ENCODE measurements at regions not wholly inside any gene's neighbourhood (a gene's known extent, or its start where the extent isn't known, plus 50 kb on each side); places are given as distances from the start of the nearest gene placed in this dataset.
A peak's percentile ranks its signal among the peaks of the same experiment; 100 is the strongest.
"Not testable (repeated sequence)": the region's sequence is repeated elsewhere in the genome, so short reads cannot be mapped to it uniquely, and the experiment has no call there.

DNA sequence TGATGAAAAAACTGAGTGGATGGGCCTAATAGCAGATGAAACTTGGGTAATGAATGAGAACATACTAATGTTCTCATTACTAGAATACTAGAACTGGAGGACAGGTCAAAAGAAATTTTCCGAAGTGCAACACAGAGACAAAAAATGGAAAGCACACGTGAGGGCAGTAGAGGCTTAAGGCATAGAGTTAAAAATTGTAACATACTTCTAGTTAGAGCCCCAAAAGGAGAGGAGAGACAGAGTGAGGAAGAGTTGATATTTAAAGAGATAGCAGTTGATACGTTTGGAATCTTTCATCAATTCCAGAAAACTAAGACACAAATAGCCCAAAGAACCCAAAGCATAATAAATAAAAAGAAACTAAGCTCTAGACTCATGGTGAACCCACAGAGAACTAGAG, 327.9 kb downstream of the SQOR start:
- no peak for DNase-seq

DNA sequence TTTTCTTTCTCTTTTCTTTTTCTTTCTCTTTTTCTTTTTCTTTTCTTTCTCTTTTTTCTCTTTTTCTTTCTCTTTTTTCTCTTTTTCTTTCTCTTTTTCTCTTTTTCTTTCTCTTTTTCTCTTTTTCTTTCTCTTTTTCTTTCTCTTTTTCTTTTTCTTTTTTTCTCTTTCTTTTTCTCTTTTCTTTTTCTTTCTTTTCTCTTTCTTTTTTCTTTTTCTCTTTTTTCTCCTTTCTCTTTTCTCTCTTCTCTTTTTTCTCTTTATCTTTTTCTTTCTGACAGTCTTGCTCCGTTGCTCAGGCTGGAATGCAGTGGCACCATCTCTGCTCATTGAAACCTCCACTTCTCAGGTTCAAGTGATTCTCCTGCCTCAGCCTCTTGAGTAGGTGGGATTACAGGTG, 335.7 kb downstream of the SQOR start:
- DNase-seq = no peak

DNA sequence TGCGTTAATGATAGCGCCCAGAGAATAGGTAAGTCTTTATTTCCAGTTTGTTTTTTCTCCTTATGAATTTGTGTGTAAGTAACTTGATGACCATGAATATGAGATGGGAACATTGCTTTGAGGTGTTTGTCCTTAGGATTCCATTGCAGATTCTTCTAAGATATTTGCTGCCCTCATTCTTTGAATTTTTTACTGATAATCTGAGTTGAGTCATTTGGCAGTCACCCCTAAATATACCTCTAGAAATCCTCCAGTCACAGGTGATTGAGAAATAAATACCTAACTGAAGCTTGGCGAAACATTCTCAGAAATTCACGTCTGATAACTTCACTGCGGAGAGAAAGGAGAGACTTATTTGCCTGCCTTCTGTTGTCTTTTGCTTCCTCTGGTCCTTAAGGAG, 345.5 kb downstream of the SQOR start:
- no peak for DNase-seq

DNA sequence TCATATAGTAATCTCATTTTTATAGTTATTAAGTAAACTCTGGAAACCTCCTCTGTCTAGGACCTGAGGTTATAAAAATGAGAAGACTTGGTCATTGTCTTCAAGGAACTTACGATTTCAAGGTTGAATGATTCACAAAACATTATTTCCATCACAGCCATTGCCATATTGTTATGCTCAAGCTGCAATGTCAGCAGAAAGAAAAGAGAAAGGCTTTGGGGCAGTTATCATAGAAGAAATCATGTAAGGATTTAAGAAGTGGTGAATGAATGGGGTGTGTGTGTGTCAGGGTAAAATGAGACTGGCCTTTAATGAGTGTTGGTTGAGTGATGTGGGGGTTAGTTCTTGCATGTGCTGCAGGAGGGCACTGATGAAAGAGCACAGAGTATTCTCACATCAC, 346.8 kb downstream of the SQOR start:
- DNase-seq = no peak

DNA sequence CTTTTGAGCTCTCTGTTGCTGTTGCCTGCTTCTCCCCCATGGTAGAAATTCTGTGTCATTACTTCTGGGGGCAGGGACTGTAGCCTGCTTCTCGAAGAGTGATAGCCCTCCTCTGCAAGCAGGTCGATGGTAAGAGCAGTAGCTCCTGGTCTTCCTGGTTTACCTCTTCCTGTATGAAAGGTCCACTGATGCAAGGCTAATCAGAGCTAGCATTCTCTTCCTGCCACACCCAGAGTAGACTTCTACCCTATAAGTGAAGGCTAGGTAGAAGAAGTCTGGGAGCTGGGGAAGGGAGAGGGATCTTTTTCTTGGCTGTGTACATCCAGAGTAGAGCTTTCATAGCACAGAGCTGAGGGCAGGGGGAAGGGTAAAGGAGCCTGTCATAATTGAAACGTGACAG, 357.0 kb downstream of the SQOR start:
- DNase-seq = no peak

DNA sequence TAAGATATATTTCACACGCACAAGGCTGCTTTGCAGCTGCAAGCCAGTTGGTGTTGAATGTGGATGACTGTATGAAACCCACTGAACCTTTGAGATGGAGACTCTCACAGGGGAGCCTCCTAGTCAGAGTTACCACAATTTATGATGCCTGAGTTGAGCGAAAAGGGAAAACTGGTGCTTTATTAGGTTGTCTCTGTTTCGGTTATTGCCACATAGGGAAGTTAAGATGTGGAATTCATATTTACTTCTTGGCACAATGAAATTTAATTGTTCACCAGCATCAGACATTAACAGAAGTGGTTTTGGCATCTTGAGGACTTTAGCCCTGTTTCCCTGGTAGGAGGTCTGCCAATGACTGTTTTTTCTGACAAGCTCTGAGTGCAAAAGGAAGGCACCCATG, 358.2 kb downstream of the SQOR start:
- no peak for DNase-seq

DNA sequence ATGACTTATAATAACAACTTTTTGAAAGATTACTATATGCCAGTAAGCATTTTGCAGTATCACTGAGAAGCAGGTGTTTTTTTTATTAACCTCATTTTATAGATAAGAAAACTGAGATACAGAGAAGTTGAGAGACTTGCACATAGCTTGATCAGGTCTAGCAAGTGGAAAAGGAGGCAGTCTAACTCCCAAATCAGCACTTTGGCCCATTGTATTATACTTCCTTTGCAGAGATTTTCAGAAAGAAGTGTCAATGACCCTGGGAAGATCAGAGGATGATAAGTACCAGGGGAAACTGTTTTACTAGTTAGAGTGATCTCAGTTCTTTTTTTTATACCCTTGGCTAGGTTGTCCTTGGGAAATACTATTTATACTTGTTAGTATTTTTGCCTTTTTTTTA, 358.7 kb downstream of the SQOR start:
- DNase-seq = no peak

DNA sequence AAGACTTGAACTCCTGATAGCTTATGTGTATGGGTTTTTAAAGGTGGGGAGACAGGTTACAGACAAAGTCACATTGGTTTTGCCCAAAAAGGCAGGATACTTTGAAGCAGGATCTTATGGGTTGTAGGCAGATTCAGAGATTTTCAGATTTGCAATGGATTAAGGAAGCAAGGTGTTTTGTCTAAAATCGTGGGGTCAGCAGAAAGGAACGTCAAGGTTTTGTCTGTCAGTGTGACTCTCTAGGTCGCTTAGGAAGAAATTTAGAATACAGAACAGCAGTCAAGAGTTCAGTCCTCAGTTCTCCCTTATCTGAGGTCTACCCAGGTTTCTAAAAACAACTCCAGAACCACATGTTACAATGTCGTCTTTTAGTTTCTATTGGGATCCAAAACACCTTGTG, 361.0 kb downstream of the SQOR start:
- no peak for DNase-seq

DNA sequence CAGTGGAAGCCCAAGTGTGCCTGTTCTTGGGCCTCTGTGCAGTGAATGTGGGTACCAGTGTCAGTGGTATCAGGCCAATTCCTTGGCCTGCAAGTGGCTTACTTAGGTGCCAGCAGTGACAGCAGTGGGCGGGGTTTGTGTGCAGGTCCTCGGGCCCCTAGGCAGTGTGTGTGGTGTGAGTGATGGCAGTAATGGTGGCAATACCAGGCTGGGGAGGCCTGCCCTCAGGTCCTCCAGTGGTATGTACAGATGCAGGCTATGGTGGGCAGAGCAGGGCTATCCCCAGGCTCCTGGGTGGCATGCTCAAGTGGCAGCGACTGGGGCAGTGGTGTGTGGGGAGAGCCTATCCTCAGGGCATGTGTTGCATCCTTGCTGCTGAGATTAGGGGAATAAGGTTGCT, 379.7 kb downstream of the SQOR start:
- no peak for DNase-seq

DNA sequence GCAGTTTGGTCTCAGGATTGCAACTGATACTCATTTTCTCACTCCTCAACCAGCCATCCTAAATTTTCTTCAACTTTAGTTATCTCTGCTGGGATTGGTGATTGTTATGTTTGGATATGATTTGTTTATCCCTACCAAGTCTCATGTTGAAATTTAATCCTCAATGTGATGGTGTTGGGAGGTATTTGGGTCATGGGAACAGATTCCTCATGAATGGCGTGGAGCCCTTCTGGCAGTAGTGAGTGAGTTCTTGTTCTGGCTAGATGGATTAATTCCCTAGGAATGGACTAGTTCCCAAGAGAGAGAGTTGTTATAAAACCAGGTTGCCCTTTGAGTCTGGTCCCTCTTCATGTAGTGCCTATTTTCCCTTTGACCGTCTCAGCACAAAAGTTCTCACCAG, 399.9 kb downstream of the SQOR start:
- DNase-seq = no peak

DNA sequence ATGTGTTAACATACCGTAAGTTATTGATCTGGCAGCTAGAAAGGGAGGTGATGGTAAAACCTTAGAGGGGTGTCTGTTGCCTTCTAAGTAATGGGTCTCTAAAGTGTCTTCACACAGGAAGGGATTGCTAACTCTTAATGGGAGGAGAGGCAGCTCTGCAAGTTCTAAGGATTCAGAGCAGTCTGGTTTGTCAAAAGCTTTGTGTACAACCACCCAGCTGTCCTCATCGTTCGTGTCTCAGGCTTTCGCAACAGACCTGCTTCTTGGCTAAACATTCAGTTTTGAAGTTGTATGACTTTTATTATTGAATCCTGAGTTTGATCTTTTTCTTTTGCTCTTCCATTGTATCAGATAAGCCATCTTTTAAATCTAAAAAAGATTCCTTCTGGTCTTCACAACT, 404.9 kb downstream of the SQOR start:
- DNase-seq = no peak

DNA sequence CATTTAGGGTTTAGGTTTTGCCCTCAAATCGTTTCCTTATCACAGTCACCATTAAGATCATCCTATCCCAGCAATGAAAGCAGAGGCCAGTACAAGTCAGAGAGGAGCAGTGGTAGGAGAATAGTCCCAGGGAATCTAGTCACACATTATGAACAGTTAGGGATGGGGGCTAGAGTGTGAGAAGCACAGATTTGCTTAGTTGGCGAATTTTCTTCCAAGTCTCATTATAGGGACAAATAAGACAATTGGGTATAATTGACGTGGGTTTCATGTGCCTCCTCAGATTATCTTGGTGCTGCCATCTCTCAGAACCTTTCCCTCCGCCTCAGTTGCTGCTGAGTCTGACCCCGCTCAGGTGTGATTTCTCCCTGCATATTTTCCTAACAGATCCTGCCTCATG, 407.1 kb downstream of the SQOR start:
- DNase-seq = no peak

DNA sequence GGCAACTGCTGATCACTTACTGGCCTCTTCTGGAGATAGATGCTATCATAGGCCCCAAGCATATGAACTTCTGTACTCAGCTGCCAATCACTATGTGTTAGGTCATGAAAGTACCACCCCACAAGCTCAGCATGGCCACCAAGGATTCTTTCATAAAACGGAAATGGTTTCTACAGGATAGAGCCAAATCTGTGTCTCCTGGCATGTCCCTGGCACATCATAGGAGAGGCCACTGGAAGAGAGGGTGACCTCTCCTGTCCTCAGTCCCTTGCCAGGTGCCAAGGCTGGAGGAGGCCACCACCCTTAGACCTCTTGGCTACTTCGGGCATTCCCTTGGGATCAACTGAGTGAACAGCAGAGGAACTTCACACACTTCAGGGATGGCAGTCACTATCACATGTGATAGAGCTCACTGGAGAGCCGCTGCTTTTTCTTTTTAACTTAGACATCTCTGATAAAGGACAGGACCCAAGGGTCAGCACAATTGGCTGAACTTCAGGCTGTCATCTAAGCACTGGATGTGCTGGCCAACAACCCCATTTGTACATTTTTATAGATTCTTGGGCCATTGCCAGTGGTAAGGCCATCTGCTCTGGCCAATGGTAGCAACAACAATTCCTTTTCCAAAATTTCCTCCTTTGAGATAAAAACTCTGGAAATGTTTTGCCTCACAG, 425.2 kb downstream of the SQOR start:
- no peak for DNase-seq

DNA sequence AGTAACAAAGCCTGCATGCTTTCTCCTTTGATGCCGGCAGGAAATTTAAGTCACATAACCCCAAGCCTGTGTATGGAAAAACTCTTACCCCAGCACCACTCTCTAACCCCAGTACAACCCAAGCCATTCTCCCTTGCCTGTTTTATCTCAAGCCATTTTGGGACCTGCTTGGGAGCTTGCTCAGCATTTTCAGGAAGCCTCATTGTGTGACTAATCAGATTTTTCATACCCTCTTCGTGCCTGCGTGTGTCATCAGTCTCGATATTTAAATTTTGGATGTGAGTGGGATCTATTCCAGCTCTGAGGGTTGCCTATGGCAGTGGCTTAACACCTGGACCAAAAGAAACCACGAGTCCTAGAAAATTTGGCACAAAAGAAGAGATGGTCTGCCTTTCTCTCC, 426.2 kb downstream of the SQOR start:
- DNase-seq = no peak

DNA sequence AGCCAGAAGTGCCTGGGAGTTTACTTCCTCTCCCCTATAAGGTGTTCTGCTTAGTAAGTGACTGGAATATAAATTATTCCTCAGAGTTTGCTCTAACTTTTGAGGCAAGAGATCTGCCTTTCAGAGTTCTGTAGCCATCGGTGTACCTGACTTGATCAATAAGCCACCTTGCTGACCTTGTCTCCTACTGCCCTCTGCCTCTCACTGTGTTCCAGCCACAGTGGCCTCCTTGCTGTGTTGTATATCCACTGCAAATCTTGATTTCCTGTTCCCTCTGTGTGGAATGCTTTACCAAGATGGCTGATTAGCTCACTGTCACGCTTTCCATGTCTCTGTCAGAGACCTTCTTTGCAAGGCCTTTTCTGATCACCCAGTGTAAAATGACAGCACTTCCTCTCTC, 442.4 kb downstream of the SQOR start:
- no peak for DNase-seq

DNA sequence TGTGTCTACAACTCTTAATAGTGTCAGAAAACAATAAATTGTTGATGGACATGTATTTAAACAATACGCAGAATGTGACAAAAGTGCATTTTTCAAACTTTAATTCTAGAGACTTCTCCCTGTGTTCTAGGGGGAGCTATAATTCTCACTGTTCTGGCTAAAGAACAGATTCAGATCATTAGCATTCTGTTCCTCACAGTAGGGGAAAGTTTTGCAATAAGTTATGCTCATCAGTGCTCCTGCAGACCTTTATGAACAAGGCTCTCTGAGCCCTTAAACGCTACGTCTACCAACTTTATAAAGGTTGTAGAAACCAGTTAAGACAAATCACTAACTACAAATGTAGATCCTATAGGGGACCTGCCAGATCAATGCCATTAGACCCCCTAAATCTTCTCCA, 444.2 kb downstream of the SQOR start:
- no peak for DNase-seq

DNA sequence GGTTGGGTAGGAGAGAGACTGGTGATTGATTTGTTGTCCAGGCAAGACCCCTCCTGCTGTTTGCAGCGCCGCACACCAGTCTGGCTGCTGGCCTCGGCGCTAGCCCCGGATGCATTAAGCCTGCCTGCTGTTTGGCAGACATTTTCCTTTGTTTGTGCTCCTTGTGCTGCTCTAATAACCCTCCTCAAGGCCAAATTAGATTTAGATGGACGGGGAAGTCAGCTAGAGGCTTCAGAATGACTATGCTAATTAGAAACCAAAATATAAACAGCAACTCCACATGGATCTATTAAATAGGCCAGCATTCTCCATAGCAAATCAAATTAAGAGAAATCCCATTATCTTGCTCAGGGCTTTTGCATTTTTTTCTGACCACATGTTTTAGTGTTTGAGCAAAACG, 445.2 kb downstream of the SQOR start:
- peak in 1 of 2 experiments; percentile 22 for DNase-seq

DNA sequence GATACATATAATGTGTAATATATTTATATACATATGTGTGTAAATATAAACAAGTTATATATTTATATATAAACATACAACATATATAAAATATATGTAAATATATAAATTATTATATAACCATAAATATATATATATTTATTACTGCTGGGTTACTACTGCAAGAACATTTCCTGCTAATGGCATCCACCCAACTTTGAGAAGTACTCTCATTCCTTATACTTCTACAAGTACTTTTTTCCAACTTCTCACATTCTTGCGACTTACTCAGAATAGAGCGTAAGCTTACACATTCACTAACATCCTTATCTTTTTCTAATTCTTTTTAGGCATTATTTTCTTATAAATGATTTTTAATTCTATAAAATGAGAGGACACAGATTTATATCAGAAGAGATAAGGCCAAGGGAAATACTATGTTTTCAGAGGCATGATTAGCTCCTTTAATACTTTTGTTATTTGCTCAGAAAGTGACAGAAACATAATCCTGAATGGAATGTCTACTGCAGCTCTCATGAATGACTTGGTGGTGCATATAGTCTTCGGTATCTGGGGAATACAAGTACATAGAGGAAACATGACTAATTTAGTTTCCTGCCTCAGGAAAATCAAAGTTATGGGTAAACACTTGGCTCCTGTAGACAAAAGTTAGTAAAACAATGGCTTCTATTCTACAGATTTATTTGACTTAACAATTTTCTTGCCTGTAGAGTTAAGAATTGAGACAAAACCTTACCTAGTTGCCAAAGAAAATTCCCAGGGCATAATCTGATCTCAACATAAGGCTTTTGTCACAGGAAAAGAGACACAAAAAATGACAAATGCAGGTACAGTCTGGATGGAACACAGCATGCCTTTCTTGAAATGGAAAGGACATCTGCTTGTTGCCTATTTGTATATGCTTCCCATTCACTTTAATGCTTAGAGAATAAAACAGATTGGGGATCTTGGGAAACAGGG, 453.9 kb downstream of the SQOR start:
- DNase-seq = no peak

DNA sequence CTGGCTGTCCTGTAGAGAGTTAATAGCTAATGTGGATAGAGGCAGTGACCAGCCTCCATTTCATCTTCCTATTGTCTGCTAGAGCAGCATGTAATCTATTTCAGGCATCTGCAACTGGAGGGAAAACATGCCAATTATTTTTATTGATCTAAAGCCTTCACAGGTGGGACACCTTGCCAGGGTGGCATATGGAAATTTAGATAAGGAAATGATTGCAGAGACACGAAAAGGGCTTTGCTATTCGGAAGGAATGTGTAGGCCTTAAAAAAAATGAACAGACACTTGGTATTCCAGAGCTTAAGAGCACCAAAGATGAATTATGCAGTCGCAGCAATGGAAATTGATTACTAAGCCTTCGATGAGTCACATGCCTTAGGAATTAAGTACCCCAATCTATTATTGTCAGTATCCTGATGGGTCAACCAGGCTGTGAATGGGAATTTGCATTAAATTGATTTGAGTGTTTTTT, 454.7 kb downstream of the SQOR start:
- DNase-seq = no peak

DNA sequence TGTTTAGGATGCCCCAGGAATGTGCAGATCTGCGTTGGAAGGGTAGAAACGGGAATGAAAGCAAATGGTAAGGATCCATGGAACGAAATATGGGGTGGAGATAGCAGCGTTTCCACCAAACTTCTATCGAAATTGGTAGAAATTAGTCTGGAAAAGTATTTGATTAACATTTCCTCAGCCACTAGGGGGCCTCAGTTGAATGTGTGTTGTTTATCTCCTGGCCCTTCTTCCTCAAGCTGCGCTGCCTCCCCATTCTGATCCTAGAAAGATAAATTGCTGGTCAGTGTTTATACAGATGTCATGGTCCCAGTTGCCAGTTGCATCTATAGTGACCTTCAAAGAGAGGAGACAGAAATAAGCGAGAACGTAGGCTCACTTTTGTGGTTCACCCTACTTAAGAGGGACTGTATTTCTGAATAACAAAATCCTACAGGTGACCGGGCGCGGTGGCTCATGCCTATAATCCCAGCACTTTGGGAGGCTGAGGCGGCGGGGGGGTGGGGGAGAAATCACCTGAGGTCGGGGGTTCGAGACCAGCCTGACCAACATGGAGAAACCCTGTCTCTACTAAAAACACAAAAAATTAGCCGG, 457.1 kb downstream of the SQOR start:
- DNase-seq = peak; percentile 59

DNA sequence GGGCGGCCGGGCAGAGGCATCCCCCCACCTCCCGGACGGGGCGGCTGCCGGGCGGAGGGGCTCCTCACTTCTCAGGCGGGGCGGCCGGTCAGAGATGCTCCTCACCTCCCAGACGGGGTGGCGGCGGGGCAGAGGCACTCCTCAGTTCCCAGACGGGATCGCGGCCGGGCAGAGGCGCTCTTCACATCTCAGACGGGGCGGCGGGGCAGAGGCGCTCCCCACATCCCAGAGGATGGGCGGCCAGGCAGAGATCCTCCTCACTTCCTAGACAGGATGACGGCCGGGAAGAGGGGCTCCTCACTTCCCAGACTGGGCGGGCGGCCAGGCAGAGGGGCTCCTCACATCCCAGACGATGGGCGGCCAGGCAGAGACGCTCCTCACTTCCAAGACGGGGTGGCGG, 463.2 kb downstream of the SQOR start:
- DNase-seq = not testable (repeated sequence)

DNA sequence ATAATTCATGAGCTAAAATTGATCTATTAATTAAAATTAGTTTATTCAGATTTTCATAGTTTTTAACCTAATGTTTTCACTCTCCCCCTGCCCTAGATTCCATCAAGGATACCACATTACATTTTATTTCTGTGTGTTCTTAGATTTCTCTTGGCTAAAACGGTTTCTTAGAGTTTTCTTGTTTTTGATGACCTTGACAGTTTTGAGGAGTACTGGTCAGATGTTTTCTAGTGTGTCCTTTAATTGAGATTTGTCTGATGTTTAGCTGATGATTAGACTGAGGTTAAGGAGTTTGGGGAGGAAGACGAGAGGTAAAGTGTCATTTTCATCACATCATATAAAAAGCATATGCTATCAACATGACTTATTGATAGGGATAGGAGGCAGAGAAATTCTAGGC, 475.9 kb downstream of the SQOR start:
- no peak for DNase-seq

DNA sequence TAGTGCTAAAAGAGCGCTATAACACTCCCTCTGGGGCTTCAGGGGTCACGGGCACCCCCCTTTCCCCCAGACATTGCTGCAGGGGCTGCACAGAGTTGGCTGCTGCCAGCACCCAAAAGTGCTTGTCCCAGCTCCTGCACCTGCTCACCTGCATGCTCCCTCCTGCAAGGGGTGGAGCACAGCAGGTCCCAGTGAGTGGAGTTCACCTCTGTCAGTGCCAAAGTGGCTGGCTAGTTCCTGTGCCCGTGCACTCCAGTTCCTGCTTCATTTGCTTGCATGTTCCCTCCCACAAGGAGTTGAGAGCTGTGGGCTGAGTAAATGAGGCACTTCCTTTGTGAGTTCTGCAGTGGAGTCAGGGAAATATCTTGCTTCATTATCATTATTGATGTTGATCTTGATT, 476.9 kb downstream of the SQOR start:
- no peak for DNase-seq

DNA sequence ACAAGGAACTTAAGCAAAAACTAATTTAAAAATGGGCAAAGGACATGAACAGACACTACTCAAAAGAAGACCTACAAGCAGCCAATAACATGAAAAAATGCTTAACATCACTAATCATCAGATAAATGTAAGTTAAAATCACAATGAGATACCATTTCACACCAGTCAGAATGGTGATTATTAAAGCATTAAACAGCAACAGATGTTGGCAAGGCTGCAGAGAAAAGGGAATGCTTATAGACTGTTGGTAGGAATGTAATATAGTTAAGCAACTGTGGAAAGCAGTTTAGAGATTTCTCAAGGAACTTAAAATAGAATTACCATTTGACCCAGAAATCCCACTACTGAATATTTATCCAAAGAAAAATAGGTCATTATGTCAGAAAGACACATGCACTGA, 482.2 kb downstream of the SQOR start:
- DNase-seq = no peak
